OCI-LY1 (cell line): ENCODE measurements at regions not wholly inside any gene's neighbourhood (a gene's known extent, or its start where the extent isn't known, plus 50 kb on each side); places are given as distances from the start of the nearest gene placed in this dataset.

Source experiments
- H2AFZ ChIP-seq: fragments of 200-600 bp; sonication (generic), shearing (Covaris generic); 2 replicates; pipeline ENCODE4 v1.6.0; 2014; ENCODE audit warnings: antibody characterized with exemption, mild to moderate bottlenecking, low read length
- H3F3A ChIP-seq: fragments of 200-600 bp; sonication (generic), shearing (Covaris generic); 2 replicates; pipeline ENCODE4 v1.6.0; 2014; ENCODE audit warnings: mild to moderate bottlenecking, antibody characterized with exemption, low read length, moderate library complexity; ENCODE audit not compliant: insufficient read depth
- H3K27ac ChIP-seq: fragments of 200-600 bp; sonication (generic); 2 replicates; pipeline ENCODE4 v1.5.1; 2014; ENCODE audit warnings: low read length, mixed run types, mild to moderate bottlenecking, low read depth; ENCODE audit not compliant: poor library complexity, severe bottlenecking
- H3K27me3 ChIP-seq: fragments of 200-600 bp; sonication (generic); 2 replicates; pipeline ENCODE4 v1.6.0; 2014; ENCODE audit warnings: antibody characterized with exemption, mild to moderate bottlenecking, low read length, moderate library complexity; ENCODE audit not compliant: insufficient read depth
- H3K36me3 ChIP-seq: fragments of 200-600 bp; sonication (generic); 2 replicates; pipeline ENCODE4 v1.6.1; 2014; ENCODE audit warnings: mild to moderate bottlenecking, antibody characterized with exemption, low read length, moderate library complexity, mixed read lengths; ENCODE audit not compliant: insufficient read depth
- H3K4me1 ChIP-seq: fragments of 200-600 bp; sonication (generic); 2 replicates; pipeline ENCODE4 v1.5.1; 2014; ENCODE audit warnings: mild to moderate bottlenecking, low read length, moderate library complexity; ENCODE audit not compliant: insufficient read depth, severe bottlenecking
- H3K4me2 ChIP-seq: fragments of 200-600 bp; sonication (generic), shearing (Covaris generic); 2 replicates; pipeline ENCODE4 v1.6.1; 2014; ENCODE audit warnings: low read length
- H3K4me3 ChIP-seq: fragments of 200-600 bp; sonication (generic); 2 replicates; pipeline ENCODE4 v1.5.1; 2014; ENCODE audit warnings: low read length, low read depth, mild to moderate bottlenecking, mixed read lengths; ENCODE audit not compliant: poor library complexity, severe bottlenecking
- H3K79me2 ChIP-seq: fragments of 200-600 bp; shearing (Covaris generic); 2 replicates; pipeline ENCODE4 v1.6.1; 2016; ENCODE audit warnings: mixed run types, low read length, mixed read lengths; ENCODE audit not compliant: insufficient read depth
- H3K9ac ChIP-seq: fragments of 200-600 bp; sonication (generic), shearing (Covaris generic); 2 replicates; pipeline ENCODE4 v1.6.1; 2014; ENCODE audit warnings: mild to moderate bottlenecking, low read length, mixed read lengths
- H3K9me2 ChIP-seq: fragments of 200-600 bp; sonication (generic), shearing (Covaris generic); 2 replicates; pipeline ENCODE4 v1.6.1; 2014; ENCODE audit warnings: low read depth, mild to moderate bottlenecking, low read length, mixed read lengths
- H3K9me3 ChIP-seq: fragments of 200-600 bp; shearing (Covaris generic); 2 replicates; pipeline ENCODE4 v1.6.1; 2014; ENCODE audit warnings: low read length, mixed read lengths
- H4K20me1 ChIP-seq: fragments of 200-600 bp; sonication (generic), shearing (Covaris generic); 2 replicates; pipeline ENCODE4 v1.6.0; 2016; ENCODE audit warnings: mild to moderate bottlenecking, low read length; ENCODE audit not compliant: insufficient read depth
- CTCF ChIP-seq: fragments of 200-600 bp; sonication (generic), shearing (Covaris generic); IDR thresholded peaks from 2 replicates; pipeline ENCODE4 v1.5.1; 2017; ENCODE audit warnings: mild to moderate bottlenecking, antibody characterized with exemption, low read length, moderate library complexity, mixed read lengths
- EZH2 ChIP-seq: fragments of 200-600 bp; sonication (generic), shearing (Covaris generic); IDR thresholded peaks from 2 replicates; pipeline ENCODE4 v1.8.0; 2017; ENCODE audit warnings: borderline replicate concordance, mixed run types, mild to moderate bottlenecking, antibody characterized with exemption, low read length, moderate library complexity, mixed read lengths

GRCh38 chr6:15166121-15166520, 79.7 kb upstream of the JARID2 start:
- Histone ChIP-seq H3K9me3 (no peaks in the 10 kb centered on the region), H3K4me2 (no peak overlapping the region), H3K4me1 (no peaks in the 10 kb centered on the region), H3K4me3 (no peak overlapping the region), H3K36me3 (no peaks in the 10 kb centered on the region), H4K20me1 (no peaks in the 10 kb centered on the region), H3F3A (no peaks in the 10 kb centered on the region), H3K9ac (no peak overlapping the region), H2AFZ (no peak overlapping the region), H3K27me3 (no peaks in the 10 kb centered on the region; the same call in 1 of the 2 replicates), H3K79me2 (no peaks in the 10 kb centered on the region), H3K9me2 (no peaks in the 10 kb centered on the region), H3K27ac (no peak overlapping the region)
- TF ChIP-seq EZH2 (no peak), CTCF (no peak)

GRCh38 chr6:15170126-15170525, 75.7 kb upstream of the JARID2 start:
- no peak overlapping the region for H2AFZ ChIP-seq
- no peaks in the 10 kb centered on the region for H3K79me2 ChIP-seq
- H3K27ac ChIP-seq = no peak overlapping the region
- no peaks in the 10 kb centered on the region; the same call in 1 of the 2 replicates for H3K27me3 ChIP-seq
- no peaks in the 10 kb centered on the region for H3K9me2 ChIP-seq
- TF ChIP-seq EZH2 (no peak), CTCF (no peak)
- H3F3A ChIP-seq = no peaks in the 10 kb centered on the region
- no peaks in the 10 kb centered on the region for H4K20me1 ChIP-seq
- H3K36me3 ChIP-seq = no peaks in the 10 kb centered on the region
- H3K4me3 ChIP-seq = no peak overlapping the region
- no peak overlapping the region for H3K9ac ChIP-seq
- H3K9me3 ChIP-seq = no peaks in the 10 kb centered on the region
- H3K4me1 ChIP-seq = no peaks in the 10 kb centered on the region
- no peak overlapping the region for H3K4me2 ChIP-seq

- H3K9ac ChIP-seq = no peak overlapping the region
- H3K4me2 ChIP-seq = no peak overlapping the region
- no peaks in the 10 kb centered on the region for H3K79me2 ChIP-seq
- H3K27ac ChIP-seq = no peak overlapping the region
- no peaks in the 10 kb centered on the region for H4K20me1 ChIP-seq
- TF ChIP-seq EZH2 (no peak), CTCF (no peak)
- no peaks in the 10 kb centered on the region; the same call in 1 of the 2 replicates for H3K27me3 ChIP-seq
- H3K9me2 ChIP-seq = no peaks in the 10 kb centered on the region
- no peaks in the 10 kb centered on the region for H3K9me3 ChIP-seq
- H2AFZ ChIP-seq = no peak overlapping the region
- no peaks in the 10 kb centered on the region for H3K4me1 ChIP-seq
- no peak overlapping the region for H3K4me3 ChIP-seq
- no peaks in the 10 kb centered on the region for H3F3A ChIP-seq
- no peaks in the 10 kb centered on the region for H3K36me3 ChIP-seq
Measured at GRCh38 chr6:15171026-15171425, 74.8 kb upstream of the JARID2 start.
